ENCODE measurements at regions not wholly inside any gene's neighbourhood (a gene's known extent, or its start where the extent isn't known, plus 50 kb on each side); places are given as distances from the start of the nearest gene placed in this dataset.
A peak's percentile ranks its signal among the peaks of the same experiment; 100 is the strongest.
"Not testable (repeated sequence)": the region's sequence is repeated elsewhere in the genome, so short reads cannot be mapped to it uniquely, and the experiment has no call there.

- no peak overlapping the region for H3K9ac ChIP-seq (ENCODE audit: low read length in 3 of 3)
- H3K4me1 ChIP-seq (ENCODE audit: control insufficient read depth in 2 of 3, insufficient read depth in 2 of 3, low read depth in 1 of 3, low read length in 3 of 3): no peaks in the 10 kb centered on the region
- no peaks in the 10 kb centered on the region for H3K36me3 ChIP-seq (ENCODE audit: control insufficient read depth in 2 of 3, insufficient read depth in 3 of 3, low read length in 3 of 3)
- intact Hi-C loops (cut with DNase I): no loop called here
- peaks cover 0 to 13% (median 0%) of the 10 kb centered on the region in 3 donors for H3K9me3 ChIP-seq (ENCODE audit: control insufficient read depth in 2 of 3, insufficient read depth in 1 of 3, low read length in 3 of 3)
- TF ChIP-seq CTCF (IDR thresholded peaks at IDR 0.05; ENCODE audit: borderline replicate concordance, extremely low read depth, insufficient read depth): no peak
- no peak overlapping the region for H3K4me3 ChIP-seq (ENCODE audit: low read length in 3 of 3)
- FAIRE-seq (no peak), DNase-seq (no peak)
- H3K27ac ChIP-seq (ENCODE audit: low read depth in 2 of 2, low read length in 2 of 2): no peak overlapping the region
- no peaks in the 10 kb centered on the region for H3K27me3 ChIP-seq (ENCODE audit: control insufficient read depth, insufficient read depth, low read length)
Measured at GRCh38 chr5:91595424-91595823, 212.3 kb upstream of the ARRDC3 start.

GRCh38 chr5:91591076-91591475, 208.0 kb upstream of the ARRDC3 start:
- intact Hi-C loops (cut with DNase I): no loop called here
- Histone ChIP-seq H3K4me3 (ENCODE audit: low read length in 3 of 3) (no peak overlapping the region), H3K9me3 (ENCODE audit: control insufficient read depth in 2 of 3, insufficient read depth in 1 of 3, low read length in 3 of 3) (peaks cover 0 to 13% (median 0%) of the 10 kb centered on the region in 3 donors), H3K4me1 (ENCODE audit: control insufficient read depth in 2 of 3, insufficient read depth in 2 of 3, low read depth in 1 of 3, low read length in 3 of 3) (no peaks in the 10 kb centered on the region), H3K27ac (ENCODE audit: low read depth in 2 of 2, low read length in 2 of 2) (no peak overlapping the region), H3K36me3 (ENCODE audit: control insufficient read depth in 2 of 3, insufficient read depth in 3 of 3, low read length in 3 of 3) (no peaks in the 10 kb centered on the region), H3K27me3 (ENCODE audit: control insufficient read depth, insufficient read depth, low read length) (no peaks in the 10 kb centered on the region), H3K9ac (ENCODE audit: low read length in 3 of 3) (no peak overlapping the region)
- DNase-seq: peak in 1 of 5 donors; percentile 3
- no peak for TF ChIP-seq CTCF (IDR thresholded peaks at IDR 0.05; ENCODE audit: borderline replicate concordance, extremely low read depth, insufficient read depth)
- no peak for FAIRE-seq

- Histone ChIP-seq H3K27ac (ENCODE audit: low read depth in 2 of 2, low read length in 2 of 2) (no peak overlapping the region), H3K9me3 (ENCODE audit: control insufficient read depth in 2 of 3, insufficient read depth in 1 of 3, low read length in 3 of 3) (no peaks in the 10 kb centered on the region), H3K36me3 (ENCODE audit: control insufficient read depth in 2 of 3, insufficient read depth in 3 of 3, low read length in 3 of 3) (no peaks in the 10 kb centered on the region), H3K4me1 (ENCODE audit: control insufficient read depth in 2 of 3, insufficient read depth in 2 of 3, low read depth in 1 of 3, low read length in 3 of 3) (no peaks in the 10 kb centered on the region), H3K4me3 (ENCODE audit: low read length in 3 of 3) (no peak overlapping the region), H3K9ac (ENCODE audit: low read length in 3 of 3) (no peak overlapping the region), H3K27me3 (ENCODE audit: control insufficient read depth, insufficient read depth, low read length) (no peaks in the 10 kb centered on the region)
- intact Hi-C loops (cut with DNase I): no loop called here
- FAIRE-seq (no peak), DNase-seq (no peak)
- no peak for TF ChIP-seq CTCF (IDR thresholded peaks at IDR 0.05; ENCODE audit: borderline replicate concordance, extremely low read depth, insufficient read depth)
Measured at GRCh38 chr5:91586232-91586631, 203.1 kb upstream of the ARRDC3 start.

GRCh38 chr5:91584352-91584751, 201.2 kb upstream of the ARRDC3 start:
- no peak for TF ChIP-seq CTCF (IDR thresholded peaks at IDR 0.05; ENCODE audit: borderline replicate concordance, extremely low read depth, insufficient read depth)
- DNase-seq: no peak
- H3K9me3 ChIP-seq (ENCODE audit: control insufficient read depth in 2 of 3, insufficient read depth in 1 of 3, low read length in 3 of 3): no peaks in the 10 kb centered on the region
- H3K9ac ChIP-seq (ENCODE audit: low read length in 3 of 3): no peak overlapping the region
- intact Hi-C loops (cut with DNase I): no loop called here
- H3K27me3 ChIP-seq (ENCODE audit: control insufficient read depth, insufficient read depth, low read length): no peaks in the 10 kb centered on the region
- no peaks in the 10 kb centered on the region for H3K36me3 ChIP-seq (ENCODE audit: control insufficient read depth in 2 of 3, insufficient read depth in 3 of 3, low read length in 3 of 3)
- FAIRE-seq: no peak
- no peak overlapping the region for H3K4me3 ChIP-seq (ENCODE audit: low read length in 3 of 3)
- no peak overlapping the region for H3K27ac ChIP-seq (ENCODE audit: low read depth in 2 of 2, low read length in 2 of 2)
- H3K4me1 ChIP-seq (ENCODE audit: control insufficient read depth in 2 of 3, insufficient read depth in 2 of 3, low read depth in 1 of 3, low read length in 3 of 3): no peaks in the 10 kb centered on the region

- DNase-seq; H3K36me3 ChIP-seq (ENCODE audit: control insufficient read depth in 2 of 3, insufficient read depth in 3 of 3, low read length in 3 of 3); H3K9ac ChIP-seq (ENCODE audit: low read length in 3 of 3); H3K27ac ChIP-seq (ENCODE audit: low read depth in 2 of 2, low read length in 2 of 2); H3K27me3 ChIP-seq (ENCODE audit: control insufficient read depth, insufficient read depth, low read length); H3K9me3 ChIP-seq (ENCODE audit: control insufficient read depth in 2 of 3, insufficient read depth in 1 of 3, low read length in 3 of 3); H3K4me3 ChIP-seq (ENCODE audit: low read length in 3 of 3); intact Hi-C loops (cut with DNase I); FAIRE-seq; H3K4me1 ChIP-seq (ENCODE audit: control insufficient read depth in 2 of 3, insufficient read depth in 2 of 3, low read depth in 1 of 3, low read length in 3 of 3): not testable (repeated sequence)
Measured at GRCh38 chr5:91566012-91566411, 182.9 kb upstream of the ARRDC3 start.
